B cell (primary cell): ENCODE measurements at regions not wholly inside any gene's neighbourhood (a gene's known extent, or its start where the extent isn't known, plus 50 kb on each side); places are given as distances from the start of the nearest gene placed in this dataset.

ENCODE experiments used
- ATAC-seq: fragments of 200-7000 bp; cut with Tn5 transposase; one replicate; pipeline ENCODE4 v1.10.0; 2021; ENCODE audit warnings: low read depth, mild to moderate bottlenecking, moderate number of reproducible peaks, moderate library complexity
- CTCF ChIA-PET: fragments of 350-600 bp; sonication (Branson Sonifier 250); formaldehyde crosslinking; loops from one replicate; lab custom pipeline; 2021; ENCODE audit warnings: antibody characterized with exemption, inconsistent platforms; lab: Charles Lee
- POLR2A ChIA-PET: fragments of 350-600 bp; sonication (Branson Sonifier 250); formaldehyde crosslinking; loops from one replicate; lab custom pipeline; 2021; ENCODE audit warnings: antibody characterized with exemption; lab: Charles Lee
- DNase-seq: peaks from one replicate; pipeline ENCODE4 v3.0.0; 2013
- H2AFZ ChIP-seq: 2 replicates; pipeline ENCODE4 v1.6.1; 2012; ENCODE audit warnings: mild to moderate bottlenecking, low read depth, low read length; ENCODE audit not compliant: insufficient read depth, poor library complexity, severe bottlenecking
- H3K27ac ChIP-seq, 2 donors: 1 replicate in 1 of 2; 2 replicates in 1 of 2; pipeline ENCODE4 v1.5.1; 2012 to 2013; ENCODE audit warnings: low read length in 2 of 2, mild to moderate bottlenecking in 2 of 2, moderate library complexity in 1 of 2
- H3K27me3 ChIP-seq, 4 experiments: fragments of 200-600 bp in 1 of 4; sonication (generic) in 1 of 4; replicated peaks in 1 of 4; 1 replicate in 2 of 4; 2 replicates in 2 of 4; pipeline versions ENCODE4 v1.6.1 to v1.7.0; 2013 to 2016; ENCODE audit warnings: low read length in 3 of 4, mild to moderate bottlenecking in 2 of 4, mixed read lengths in 1 of 4, moderate library complexity in 1 of 4; ENCODE audit not compliant: insufficient read depth in 4 of 4, control insufficient read depth in 3 of 4; ENCODE audit errors: control extremely low read depth in 1 of 4
- H3K36me3 ChIP-seq, 2 experiments: replicated peaks in 1 of 2; 1 replicate in 1 of 2; 2 replicates in 1 of 2; pipeline versions ENCODE4 v1.6.1 to v1.7.1; 2013; ENCODE audit warnings: low read length in 1 of 2; ENCODE audit not compliant: insufficient read depth in 2 of 2, control insufficient read depth in 1 of 2; ENCODE audit errors: control extremely low read depth in 1 of 2, extremely low read depth in 1 of 2
- H3K4me1 ChIP-seq, 2 donors: fragments of 200-600 bp in 1 of 2; sonication (generic) in 1 of 2; 1 replicate in 1 of 2; 2 replicates in 1 of 2; pipeline versions ENCODE4 v1.5.1 to v1.6.1; 2013 to 2017; ENCODE audit warnings: low read length in 2 of 2; ENCODE audit not compliant: control insufficient read depth in 2 of 2, insufficient read depth in 2 of 2
- H3K4me2 ChIP-seq: replicated peaks from 2 replicates; pipeline ENCODE3; 2012; ENCODE audit warnings: mild to moderate bottlenecking, low read depth, low read length; ENCODE audit not compliant: poor library complexity, severe bottlenecking
- H3K4me3 ChIP-seq, 5 experiments: fragments of 200-600 bp in 1 of 5; sonication (generic) in 1 of 5; 1 replicate in 3 of 5; 2 replicates in 2 of 5; pipeline versions ENCODE4 v1.5.1 to v1.7.0; 2011 to 2016; ENCODE audit warnings: low read length in 4 of 5, mild to moderate bottlenecking in 4 of 5, low read depth in 2 of 5, control low read depth in 1 of 5, moderate library complexity in 1 of 5; ENCODE audit not compliant: insufficient read depth in 1 of 5; ENCODE audit errors: control extremely low read depth in 1 of 5, extremely low read depth in 1 of 5
- H3K79me2 ChIP-seq: fragments of 200-600 bp; sonication (generic); one replicate; pipeline ENCODE4 v1.6.0; 2016; ENCODE audit warnings: low read length; ENCODE audit not compliant: control insufficient read depth, insufficient read depth
- H3K9ac ChIP-seq: fragments of 200-600 bp; sonication (generic); 2 replicates; pipeline ENCODE4 v1.6.1; 2017; ENCODE audit warnings: mild to moderate bottlenecking, low read length, moderate library complexity
- H3K9me3 ChIP-seq, 3 donors: one replicate each; pipeline versions ENCODE4 v1.6.1 to v1.7.1; 2013; ENCODE audit warnings: low read length in 2 of 3; ENCODE audit not compliant: control insufficient read depth in 2 of 3, insufficient read depth in 1 of 3; ENCODE audit errors: control extremely low read depth in 1 of 3
- H4K20me1 ChIP-seq: 2 replicates; pipeline ENCODE4 v1.6.0; 2012; ENCODE audit warnings: mild to moderate bottlenecking, low read length; ENCODE audit not compliant: insufficient read depth, control insufficient read depth, poor library complexity, severe bottlenecking
- H3K27ac Mint-ChIP-seq: one replicate; pipeline ENCODE4 v1.8.0; 2021; ENCODE audit warnings: mixed read lengths
- H3K27me3 Mint-ChIP-seq: one replicate; pipeline ENCODE4 v1.8.0; 2021; ENCODE audit warnings: mixed read lengths
- H3K4me1 Mint-ChIP-seq: one replicate; pipeline ENCODE4 v1.8.0; 2021; ENCODE audit warnings: mixed read lengths
- H3K4me3 Mint-ChIP-seq: one replicate; pipeline ENCODE4 v1.8.0; 2021; ENCODE audit warnings: mixed read lengths
- H3K9me3 Mint-ChIP-seq: one replicate; pipeline ENCODE4 v1.8.0; 2022; ENCODE audit warnings: mixed read lengths; ENCODE audit not compliant: insufficient read depth
- CTCF ChIP-seq: fragments of 200-600 bp; IDR thresholded peaks from one replicate; pipeline ENCODE4 v1.8.0; 2022; ENCODE audit warnings: antibody characterized with exemption, mild to moderate bottlenecking
- EZH2 ChIP-seq: IDR thresholded peaks from 2 replicates; pipeline ENCODE4 v1.6.1; 2012; ENCODE audit warnings: borderline replicate concordance, low read depth, mild to moderate bottlenecking, moderate library complexity, low read length; ENCODE audit not compliant: insufficient read depth, poor library complexity, severe bottlenecking
- WGBS: methylation state at CpG from one replicate; pipeline ENCODE4 v1.1.5; 2013; ENCODE audit warnings: missing lambda C conversion rate; ENCODE audit not compliant: insufficient coverage; 5-methylcytosine and 5-hydroxymethylcytosine counted together
- intact Hi-C: fragments of 100-400 bp; cut with micrococcal nuclease; formaldehyde crosslinking; loops from one replicate; pipeline ENCODE4 v1.10.0; 2022

- no CpG with 5 or more reads among the region's 3 CpGs for WGBS
- Histone ChIP-seq H3K4me3 (no peak overlapping the region), H3K27me3 (no peaks in the 10 kb centered on the region), H3K27ac (no peak overlapping the region), H3K9me3 (peaks cover 0 to 11% (median 0%) of the 10 kb centered on the region in 3 donors), H3K9ac (no peak overlapping the region), H2AFZ (no peak overlapping the region), H3K79me2 (no peaks in the 10 kb centered on the region), H3K4me2 (no peak overlapping the region), H3K36me3 (no peaks in the 10 kb centered on the region), H4K20me1 (no peaks in the 10 kb centered on the region), H3K4me1 (no peaks in the 10 kb centered on the region)
- POLR2A ChIA-PET: no interaction called here
- intact Hi-C loops: no loop called here
- Mint-ChIP-seq H3K27ac (no peak overlapping the region), H3K4me1 (no peaks in the 10 kb centered on the region), H3K27me3 (no peaks in the 10 kb centered on the region), H3K9me3 (peaks cover 7% of the 10 kb centered on the region), H3K4me3 (no peak overlapping the region)
- ATAC-seq: no peak
- CTCF ChIA-PET: no interaction called here
- DNase-seq: no peak
- TF ChIP-seq EZH2 (no peak), CTCF (no peak)
Measured at GRCh38 chr6:92507552-92507951, 911.8 kb downstream of the EPHA7 start.

- Mint-ChIP-seq H3K9me3 (peaks cover 5% of the 10 kb centered on the region), H3K4me3 (no peak overlapping the region), H3K27ac (no peak overlapping the region), H3K27me3 (no peaks in the 10 kb centered on the region), H3K4me1 (no peaks in the 10 kb centered on the region)
- peaks cover 0 to 7% (median 0%) of the 10 kb centered on the region in 3 donors for H3K9me3 ChIP-seq
- no peak overlapping the region for H3K4me3 ChIP-seq
- H3K36me3 ChIP-seq: no peaks in the 10 kb centered on the region
- ChIA-PET CTCF (no interaction called here), POLR2A (no interaction called here)
- TF ChIP-seq EZH2: no peak
- TF ChIP-seq CTCF: no peak
- intact Hi-C loops: no loop called here
- H2AFZ ChIP-seq: no peak overlapping the region
- H3K9ac ChIP-seq: no peak overlapping the region
- no peaks in the 10 kb centered on the region for H3K27me3 ChIP-seq
- no peak overlapping the region for H3K4me2 ChIP-seq
- ATAC-seq (no peak), DNase-seq (no peak)
- H4K20me1 ChIP-seq: no peaks in the 10 kb centered on the region
- no peaks in the 10 kb centered on the region for H3K79me2 ChIP-seq
- H3K27ac ChIP-seq: no peak overlapping the region
- H3K4me1 ChIP-seq: no peaks in the 10 kb centered on the region
Measured at GRCh38 chr6:92504509-92504908, 914.9 kb downstream of the EPHA7 start.
